ENCODE measurements at regions not wholly inside any gene's neighbourhood (a gene's known extent, or its start where the extent isn't known, plus 50 kb on each side); places are given as distances from the start of the nearest gene placed in this dataset.

DNA sequence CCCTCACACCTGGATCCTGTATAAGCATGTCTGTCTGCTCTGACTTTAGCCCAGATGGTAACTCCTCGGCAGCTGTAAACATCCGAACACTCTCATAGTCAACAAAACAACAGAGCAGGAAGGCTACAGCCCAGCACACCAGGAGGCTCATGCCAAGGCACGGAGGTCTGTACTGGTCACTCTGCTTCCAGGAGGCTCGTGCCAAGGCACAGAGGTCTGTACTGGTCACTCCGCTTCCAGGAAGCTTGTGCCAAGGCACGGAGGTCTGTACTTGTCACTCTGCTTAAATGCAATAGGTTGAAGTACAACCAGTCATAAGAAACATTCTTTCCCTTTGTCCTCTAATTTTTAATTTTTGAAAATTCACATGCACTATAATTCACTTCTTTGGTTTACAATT, 190.1 kb upstream of the CDH4 start:
- TF ChIP-seq, protein P1, sequence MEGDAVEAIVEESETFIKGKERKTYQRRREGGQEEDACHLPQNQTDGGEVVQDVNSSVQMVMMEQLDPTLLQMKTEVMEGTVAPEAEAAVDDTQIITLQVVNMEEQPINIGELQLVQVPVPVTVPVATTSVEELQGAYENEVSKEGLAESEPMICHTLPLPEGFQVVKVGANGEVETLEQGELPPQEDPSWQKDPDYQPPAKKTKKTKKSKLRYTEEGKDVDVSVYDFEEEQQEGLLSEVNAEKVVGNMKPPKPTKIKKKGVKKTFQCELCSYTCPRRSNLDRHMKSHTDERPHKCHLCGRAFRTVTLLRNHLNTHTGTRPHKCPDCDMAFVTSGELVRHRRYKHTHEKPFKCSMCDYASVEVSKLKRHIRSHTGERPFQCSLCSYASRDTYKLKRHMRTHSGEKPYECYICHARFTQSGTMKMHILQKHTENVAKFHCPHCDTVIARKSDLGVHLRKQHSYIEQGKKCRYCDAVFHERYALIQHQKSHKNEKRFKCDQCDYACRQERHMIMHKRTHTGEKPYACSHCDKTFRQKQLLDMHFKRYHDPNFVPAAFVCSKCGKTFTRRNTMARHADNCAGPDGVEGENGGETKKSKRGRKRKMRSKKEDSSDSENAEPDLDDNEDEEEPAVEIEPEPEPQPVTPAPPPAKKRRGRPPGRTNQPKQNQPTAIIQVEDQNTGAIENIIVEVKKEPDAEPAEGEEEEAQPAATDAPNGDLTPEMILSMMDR (IDR thresholded peaks at IDR 0.05): no peak
- H3K36me3 ChIP-seq (ENCODE audit: insufficient read depth, low read length): no peaks in the 10 kb centered on the region
- DNase-seq (no peak), ATAC-seq (ENCODE audit: poor library complexity) (no peak)
- no peaks in the 10 kb centered on the region for H3K36me3 Mint-ChIP-seq (ENCODE audit: low read depth)
- H3K27me3 ChIP-seq (ENCODE audit: control insufficient read depth in 1 of 2, insufficient read depth in 2 of 2, low read length in 2 of 2): no peaks in the 10 kb centered on the region
- no peak overlapping the region for H3K4me3 ChIP-seq (ENCODE audit: low read length)
- no peak overlapping the region for H3K27ac ChIP-seq (ENCODE audit: low read depth in 1 of 2, low read length in 2 of 2)
- no peak overlapping the region for H3K27ac Mint-ChIP-seq
- no peaks in the 10 kb centered on the region for H3K27me3 Mint-ChIP-seq
- POLR2A ChIA-PET: no interaction called here
- H3K4me3 Mint-ChIP-seq: no peak overlapping the region
- H3K9me3 Mint-ChIP-seq: no peaks in the 10 kb centered on the region
- intact Hi-C loops (cut with DNase I, micrococcal nuclease): no loop called here
- CTCF ChIA-PET: no interaction called here
- no peaks in the 10 kb centered on the region for H3K4me1 ChIP-seq (ENCODE audit: insufficient read depth, low read length)
- H3K9me3 ChIP-seq (ENCODE audit: control insufficient read depth in 1 of 2, insufficient read depth in 1 of 2, low read length in 2 of 2): peaks cover 0 to 23% of the 10 kb centered on the region in 2 experiments
- no peaks in the 10 kb centered on the region for H3K4me1 Mint-ChIP-seq (ENCODE audit: low read depth)

DNA sequence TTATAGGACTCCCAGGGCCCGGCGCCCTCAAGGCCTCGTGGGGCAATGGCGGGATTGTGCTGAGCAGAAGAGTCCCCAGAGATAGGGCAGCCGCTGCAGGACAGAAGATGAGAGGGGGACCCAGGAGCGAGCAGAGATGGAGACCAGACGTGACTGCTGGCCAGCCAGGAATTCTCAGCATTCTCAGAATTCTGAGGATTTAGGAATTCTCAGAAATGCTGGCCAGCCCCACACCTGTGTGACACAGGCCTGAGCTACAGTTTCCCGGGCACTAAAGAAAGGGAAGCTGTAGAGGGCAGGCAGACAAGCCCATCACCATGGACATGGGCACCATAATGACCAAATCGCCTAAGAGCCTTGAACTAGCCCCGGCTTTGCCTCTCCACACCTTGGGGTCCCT, 186.2 kb upstream of the CDH4 start:
- Mint-ChIP-seq H3K9me3 (no peaks in the 10 kb centered on the region), H3K27ac (no peak overlapping the region), H3K4me1 (ENCODE audit: low read depth) (no peaks in the 10 kb centered on the region), H3K36me3 (ENCODE audit: low read depth) (no peaks in the 10 kb centered on the region), H3K27me3 (no peaks in the 10 kb centered on the region), H3K4me3 (no peak overlapping the region)
- H3K36me3 ChIP-seq (ENCODE audit: insufficient read depth, low read length): no peaks in the 10 kb centered on the region
- no peak overlapping the region for H3K4me3 ChIP-seq (ENCODE audit: low read length)
- H3K27ac ChIP-seq (ENCODE audit: low read depth in 1 of 2, low read length in 2 of 2): no peak overlapping the region
- peaks cover 0 to 30% of the 10 kb centered on the region in 2 experiments for H3K9me3 ChIP-seq (ENCODE audit: control insufficient read depth in 1 of 2, insufficient read depth in 1 of 2, low read length in 2 of 2)
- TF ChIP-seq, protein P1 (IDR thresholded peaks at IDR 0.05): no peak
- H3K27me3 ChIP-seq (ENCODE audit: control insufficient read depth in 1 of 2, insufficient read depth in 2 of 2, low read length in 2 of 2): no peaks in the 10 kb centered on the region
- ATAC-seq (ENCODE audit: poor library complexity): no peak
- H3K4me1 ChIP-seq (ENCODE audit: insufficient read depth, low read length): no peaks in the 10 kb centered on the region
- no peak for DNase-seq
- intact Hi-C loops (cut with DNase I, micrococcal nuclease): no loop called here
- ChIA-PET CTCF (no interaction called here), POLR2A (no interaction called here)

DNA sequence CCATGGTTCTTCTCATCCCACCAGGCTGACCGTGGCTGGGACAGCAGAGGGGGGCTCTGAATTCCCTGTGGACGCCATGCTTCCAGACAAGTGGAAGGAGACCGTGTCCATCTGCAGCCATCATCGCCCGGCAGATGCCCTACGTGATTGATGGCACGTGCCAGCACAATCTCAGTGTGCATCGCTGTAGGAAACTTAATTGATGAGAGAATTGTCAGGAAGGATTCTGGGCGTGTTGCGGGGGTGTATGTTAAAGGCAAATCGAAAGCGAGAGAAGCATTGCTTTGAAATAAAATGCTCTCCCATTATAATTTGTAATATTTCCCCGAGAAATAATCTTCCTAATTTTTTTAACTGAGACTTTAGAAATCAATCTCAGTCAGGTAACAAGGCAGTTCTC, 185.5 kb upstream of the CDH4 start:
- DNase-seq (no peak), ATAC-seq (ENCODE audit: poor library complexity) (no peak)
- ChIA-PET POLR2A (no interaction called here), CTCF (no interaction called here)
- intact Hi-C loops (cut with DNase I, micrococcal nuclease): no loop called here
- Histone ChIP-seq H3K4me1 (ENCODE audit: insufficient read depth, low read length) (no peaks in the 10 kb centered on the region), H3K27ac (ENCODE audit: low read depth in 1 of 2, low read length in 2 of 2) (no peak overlapping the region), H3K4me3 (ENCODE audit: low read length) (no peak overlapping the region), H3K27me3 (ENCODE audit: control insufficient read depth in 1 of 2, insufficient read depth in 2 of 2, low read length in 2 of 2) (no peaks in the 10 kb centered on the region), H3K36me3 (ENCODE audit: insufficient read depth, low read length) (no peaks in the 10 kb centered on the region), H3K9me3 (ENCODE audit: control insufficient read depth in 1 of 2, insufficient read depth in 1 of 2, low read length in 2 of 2) (peaks cover 0 to 30% of the 10 kb centered on the region in 2 experiments)
- TF ChIP-seq, protein P1 (IDR thresholded peaks at IDR 0.05): no peak
- H3K27ac Mint-ChIP-seq: no peak overlapping the region
- no peaks in the 10 kb centered on the region for H3K36me3 Mint-ChIP-seq (ENCODE audit: low read depth)
- H3K4me1 Mint-ChIP-seq (ENCODE audit: low read depth): no peaks in the 10 kb centered on the region
- no peak overlapping the region for H3K4me3 Mint-ChIP-seq
- no peaks in the 10 kb centered on the region for H3K27me3 Mint-ChIP-seq
- no peaks in the 10 kb centered on the region for H3K9me3 Mint-ChIP-seq

All from CD4-positive, alpha-beta T cell (primary cell).